ACC112 (cell line): ENCODE measurements at regions not wholly inside any gene's neighbourhood (a gene's known extent, or its start where the extent isn't known, plus 50 kb on each side); places are given as distances from the start of the nearest gene placed in this dataset.

Source experiments
- H2AFZ ChIP-seq: fragments of 200-600 bp; sonication (generic); one replicate; pipeline ENCODE4 v1.6.0; 2017; ENCODE audit warnings: antibody characterized with exemption, low read length; ENCODE audit not compliant: unreplicated experiment
- H3K27ac ChIP-seq: fragments of 200-600 bp; sonication (generic); 2 replicates; pipeline ENCODE4 v1.5.1; 2014; ENCODE audit warnings: low read depth, mild to moderate bottlenecking, antibody characterized with exemption, low read length, moderate library complexity
- H3K27me3 ChIP-seq: fragments of 200-600 bp; sonication (generic); 2 replicates; pipeline ENCODE4 v1.6.1; 2014; ENCODE audit warnings: mild to moderate bottlenecking, antibody characterized with exemption, low read length, moderate library complexity, mixed read lengths; ENCODE audit not compliant: insufficient read depth
- H3K36me3 ChIP-seq: fragments of 200-600 bp; sonication (generic); 2 replicates; pipeline ENCODE4 v1.6.1; 2016; ENCODE audit warnings: mild to moderate bottlenecking, antibody characterized with exemption, low read length, moderate library complexity, mixed read lengths; ENCODE audit not compliant: insufficient read depth
- H3K4me1 ChIP-seq: fragments of 200-600 bp; sonication (generic); one replicate; pipeline ENCODE4 v1.6.1; 2016; ENCODE audit warnings: low read length, mixed read lengths; ENCODE audit not compliant: insufficient read depth, unreplicated experiment, control insufficient read depth
- H3K4me3 ChIP-seq: fragments of 200-600 bp; sonication (generic); 2 replicates; pipeline ENCODE4 v1.5.1; 2014; ENCODE audit warnings: mild to moderate bottlenecking, low read depth, low read length
- H3K79me2 ChIP-seq: fragments of 200-600 bp; sonication (generic); one replicate; pipeline ENCODE4 v1.6.0; 2016; ENCODE audit warnings: low read length; ENCODE audit not compliant: control insufficient read depth, unreplicated experiment, insufficient read depth

GRCh38 chr7:46215987-46216567, 295.0 kb upstream of the IGFBP3 start:
- Histone ChIP-seq H3K79me2 (no peaks in the 10 kb centered on the region), H3K27ac (no peak overlapping the region), H2AFZ (no peak overlapping the region), H3K36me3 (no peaks in the 10 kb centered on the region), H3K4me3 (no peak overlapping the region), H3K4me1 (no peaks in the 10 kb centered on the region), H3K27me3 (no peaks in the 10 kb centered on the region)

GRCh38 chr7:46214526-46214925, 293.5 kb upstream of the IGFBP3 start:
- no peak overlapping the region for H3K4me3 ChIP-seq
- H3K4me1 ChIP-seq = no peaks in the 10 kb centered on the region
- no peaks in the 10 kb centered on the region for H3K36me3 ChIP-seq
- H3K27ac ChIP-seq = no peak overlapping the region
- no peak overlapping the region for H2AFZ ChIP-seq
- no peaks in the 10 kb centered on the region for H3K79me2 ChIP-seq
- H3K27me3 ChIP-seq = no peaks in the 10 kb centered on the region

- H3K79me2 ChIP-seq = no peaks in the 10 kb centered on the region
- no peak overlapping the region for H2AFZ ChIP-seq
Measured at GRCh38 chr7:46213154-46213537, 292.1 kb upstream of the IGFBP3 start.

GRCh38 chr7:46212425-46213153, 291.5 kb upstream of the IGFBP3 start:
- Histone ChIP-seq H3K79me2 (no peaks in the 10 kb centered on the region), H3K27me3 (no peaks in the 10 kb centered on the region), H3K4me1 (no peaks in the 10 kb centered on the region), H3K36me3 (no peaks in the 10 kb centered on the region), H3K4me3 (no peak overlapping the region), H2AFZ (no peak overlapping the region), H3K27ac (no peak overlapping the region)

More at GRCh38 chr7:46213154-46213537, 292.1 kb upstream of the IGFBP3 start:
- Histone ChIP-seq H3K36me3 (no peaks in the 10 kb centered on the region), H3K4me3 (no peak overlapping the region), H3K4me1 (no peaks in the 10 kb centered on the region), H3K27ac (no peak overlapping the region), H3K27me3 (no peaks in the 10 kb centered on the region)

- Histone ChIP-seq H3K27me3 (no peaks in the 10 kb centered on the region), H3K4me3 (no peak overlapping the region)
Measured at GRCh38 chr7:46210467-46210866, 289.4 kb upstream of the IGFBP3 start.

GRCh38 chr7:46209611-46210388, 288.7 kb upstream of the IGFBP3 start:
- no peak overlapping the region for H3K4me3 ChIP-seq
- no peaks in the 10 kb centered on the region for H3K79me2 ChIP-seq
- H3K36me3 ChIP-seq = no peaks in the 10 kb centered on the region
- no peak overlapping the region for H2AFZ ChIP-seq
- H3K4me1 ChIP-seq = no peaks in the 10 kb centered on the region
- H3K27me3 ChIP-seq = no peaks in the 10 kb centered on the region
- H3K27ac ChIP-seq = no peak overlapping the region

More at GRCh38 chr7:46210467-46210866, 289.4 kb upstream of the IGFBP3 start:
- Histone ChIP-seq H2AFZ (no peak overlapping the region), H3K36me3 (no peaks in the 10 kb centered on the region), H3K79me2 (no peaks in the 10 kb centered on the region), H3K4me1 (no peaks in the 10 kb centered on the region), H3K27ac (no peak overlapping the region)

GRCh38 chr7:46208635-46209525, 287.8 kb upstream of the IGFBP3 start:
- Histone ChIP-seq H2AFZ (no peak overlapping the region), H3K79me2 (no peaks in the 10 kb centered on the region), H3K4me1 (no peaks in the 10 kb centered on the region), H3K27ac (no peak overlapping the region), H3K27me3 (no peaks in the 10 kb centered on the region), H3K4me3 (no peak overlapping the region), H3K36me3 (no peaks in the 10 kb centered on the region)

- Histone ChIP-seq H3K36me3 (no peaks in the 10 kb centered on the region), H3K27me3 (no peaks in the 10 kb centered on the region), H3K79me2 (no peaks in the 10 kb centered on the region), H3K4me1 (no peaks in the 10 kb centered on the region), H2AFZ (no peak overlapping the region), H3K4me3 (no peak overlapping the region), H3K27ac (no peak overlapping the region)
Measured at GRCh38 chr7:46207931-46208634, 287.0 kb upstream of the IGFBP3 start.

- Histone ChIP-seq H3K27ac (no peak overlapping the region), H2AFZ (no peak overlapping the region), H3K4me3 (no peak overlapping the region), H3K36me3 (no peaks in the 10 kb centered on the region), H3K27me3 (no peaks in the 10 kb centered on the region), H3K79me2 (no peaks in the 10 kb centered on the region), H3K4me1 (no peaks in the 10 kb centered on the region)
Measured at GRCh38 chr7:46206476-46207060, 285.5 kb upstream of the IGFBP3 start.
